Esophagus muscularis mucosa (tissue), 4 donors: ENCODE measurements at regions not wholly inside any gene's neighbourhood (a gene's known extent, or its start where the extent isn't known, plus 50 kb on each side); places are given as distances from the start of the nearest gene placed in this dataset.

ENCODE experiments used
- DNase-seq: peaks from one replicate; pipeline ENCODE4 v3.0.0-alpha.2; 2017; ENCODE audit errors: extremely low spot score
- H3K27ac ChIP-seq, 4 donors: fragments of 200-600 bp; sonication (generic); replicated peaks in 1 of 4; 1 replicate in 3 of 4; 2 replicates in 1 of 4; pipeline ENCODE4 v1.5.1; 2016 to 2019; ENCODE audit warnings: mild to moderate bottlenecking in 1 of 4
- H3K27me3 ChIP-seq, 4 donors: fragments of 200-600 bp; sonication (generic); one replicate each; pipeline versions ENCODE4 v1.5.1 to v1.6.0; 2016 to 2019
- H3K36me3 ChIP-seq, 4 donors: fragments of 200-600 bp; sonication (generic); one replicate each; pipeline ENCODE4 v1.5.1; 2016 to 2019
- H3K4me1 ChIP-seq, 4 donors: fragments of 200-600 bp; sonication (generic); one replicate each; pipeline ENCODE4 v1.5.1; 2016 to 2019
- H3K4me3 ChIP-seq, 4 donors: fragments of 200-600 bp; sonication (generic); 1 replicate in 2 of 4; 2 replicates in 2 of 4; pipeline ENCODE4 v1.5.1; 2016 to 2019; ENCODE audit warnings: mild to moderate bottlenecking in 4 of 4, moderate library complexity in 1 of 4
- H3K9me3 ChIP-seq, 4 donors: fragments of 200-600 bp; sonication (generic); 1 replicate in 3 of 4; 2 replicates in 1 of 4; pipeline ENCODE4 v1.5.1; 2016 to 2019
- EP300 ChIP-seq: sonication (generic); formaldehyde crosslinking; IDR thresholded peaks from one replicate; pipeline ENCODE4 v1.6.1; 2017; ENCODE audit warnings: antibody characterized with exemption
- POLR2A ChIP-seq: fragments of 450-650 bp; IDR thresholded peaks from one replicate; pipeline ENCODE4 v1.6.1; 2017; ENCODE audit warnings: antibody characterized with exemption, moderate library complexity, mild to moderate bottlenecking, low read depth
- POLR2AphosphoS5 ChIP-seq, 2 donors: sonication (generic); formaldehyde crosslinking; IDR thresholded peaks; one replicate each; pipeline ENCODE4 v1.6.1; 2017; ENCODE audit warnings: antibody characterized with exemption in 2 of 2
- WGBS: methylation state at CpG from one replicate; pipeline ENCODE4 v1.1.5; 2018; 5-methylcytosine and 5-hydroxymethylcytosine counted together
- intact Hi-C: fragments of 100-400 bp; cut with DNase I; formaldehyde crosslinking; loops from one replicate; pipeline ENCODE4 v1.15.1; 2023
- TF ChIP-seq, protein P1 (sequence below), 3 experiments: fragments of 200-600 bp in 2 of 3; fragments of 450-650 bp in 1 of 3; sonication (generic) in 2 of 3; IDR thresholded peaks; one replicate each; pipeline ENCODE4 v1.5.1; 2017 to 2019; ENCODE audit warnings: antibody characterized with exemption in 3 of 3, mild to moderate bottlenecking in 2 of 3, moderate library complexity in 1 of 3

DNA sequence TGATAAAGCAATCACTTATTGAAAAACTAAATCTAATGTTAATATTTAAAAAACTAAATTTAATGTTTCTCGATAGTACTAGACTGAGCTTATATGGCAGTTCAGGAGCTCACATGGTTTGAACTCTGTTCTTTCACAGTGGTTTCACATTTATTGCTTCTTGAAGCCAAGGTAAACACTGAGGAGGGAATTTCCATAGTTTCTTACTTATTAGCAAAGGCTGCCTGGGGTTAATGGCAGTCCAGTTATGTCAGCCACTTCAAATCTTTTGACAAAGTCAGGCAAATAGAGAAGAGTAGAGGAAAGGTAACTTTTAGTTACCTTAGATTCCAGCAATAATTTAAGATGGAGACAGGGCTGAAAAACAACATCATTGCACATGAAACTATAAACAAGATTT lies 831.5 kb downstream of the ROBO2 start:
- Histone ChIP-seq H3K4me3 (no peak overlapping the region), H3K27me3 (no peaks in the 10 kb centered on the region), H3K36me3 (no peaks in the 10 kb centered on the region), H3K27ac (no peak overlapping the region), H3K9me3 (peaks cover 0 to 3% (median 0%) of the 10 kb centered on the region in 4 donors), H3K4me1 (no peaks in the 10 kb centered on the region)
- WGBS: 85% methylated on average over 1 of the region's 1 CpG
- no peak for DNase-seq
- no peak for TF ChIP-seq POLR2A
- TF ChIP-seq EP300: no peak
- TF ChIP-seq, protein P1, sequence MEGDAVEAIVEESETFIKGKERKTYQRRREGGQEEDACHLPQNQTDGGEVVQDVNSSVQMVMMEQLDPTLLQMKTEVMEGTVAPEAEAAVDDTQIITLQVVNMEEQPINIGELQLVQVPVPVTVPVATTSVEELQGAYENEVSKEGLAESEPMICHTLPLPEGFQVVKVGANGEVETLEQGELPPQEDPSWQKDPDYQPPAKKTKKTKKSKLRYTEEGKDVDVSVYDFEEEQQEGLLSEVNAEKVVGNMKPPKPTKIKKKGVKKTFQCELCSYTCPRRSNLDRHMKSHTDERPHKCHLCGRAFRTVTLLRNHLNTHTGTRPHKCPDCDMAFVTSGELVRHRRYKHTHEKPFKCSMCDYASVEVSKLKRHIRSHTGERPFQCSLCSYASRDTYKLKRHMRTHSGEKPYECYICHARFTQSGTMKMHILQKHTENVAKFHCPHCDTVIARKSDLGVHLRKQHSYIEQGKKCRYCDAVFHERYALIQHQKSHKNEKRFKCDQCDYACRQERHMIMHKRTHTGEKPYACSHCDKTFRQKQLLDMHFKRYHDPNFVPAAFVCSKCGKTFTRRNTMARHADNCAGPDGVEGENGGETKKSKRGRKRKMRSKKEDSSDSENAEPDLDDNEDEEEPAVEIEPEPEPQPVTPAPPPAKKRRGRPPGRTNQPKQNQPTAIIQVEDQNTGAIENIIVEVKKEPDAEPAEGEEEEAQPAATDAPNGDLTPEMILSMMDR (IDR thresholded peaks at IDR 0.05): no peak
- intact Hi-C loops: no loop called here

DNA sequence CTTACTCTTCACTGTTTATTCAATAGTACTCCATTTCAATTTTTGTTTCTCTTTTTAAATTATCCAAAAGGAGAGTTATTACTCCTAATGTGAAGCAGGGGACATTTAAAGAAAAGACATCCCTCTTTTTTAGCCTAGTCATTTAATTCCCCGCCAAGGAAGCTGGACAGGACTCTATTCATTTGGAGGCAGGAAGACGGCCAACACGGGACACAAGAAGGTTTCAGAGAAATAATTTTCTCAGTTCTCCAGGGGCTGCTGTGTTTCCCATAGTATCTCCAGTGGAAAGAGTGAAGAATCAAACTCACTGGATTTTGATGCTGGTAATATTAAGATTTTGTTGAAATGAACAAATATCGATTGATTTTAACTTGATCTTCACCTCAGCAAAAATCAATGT lies 833.7 kb downstream of the ROBO2 start:
- WGBS: 78% methylated on average over 4 of the region's 4 CpGs
- Histone ChIP-seq H3K27me3 (no peaks in the 10 kb centered on the region), H3K4me3 (no peak overlapping the region), H3K4me1 (no peaks in the 10 kb centered on the region), H3K9me3 (peaks cover 0 to 3% (median 0%) of the 10 kb centered on the region in 4 donors), H3K36me3 (no peaks in the 10 kb centered on the region), H3K27ac (no peak overlapping the region)
- intact Hi-C loops: no loop called here
- TF ChIP-seq POLR2A (no peak), EP300 (no peak), POLR2AphosphoS5 (IDR thresholded peaks at IDR 0.05) (no peak)
- TF ChIP-seq, protein P1 (IDR thresholded peaks at IDR 0.05): no peak
- no peak for DNase-seq

GRCh38 chr3:77885381-77885780 lies 845.5 kb downstream of the ROBO2 start:
- no peak overlapping the region for H3K27ac ChIP-seq
- no peak overlapping the region for H3K4me3 ChIP-seq
- no peaks in the 10 kb centered on the region for H3K27me3 ChIP-seq
- TF ChIP-seq, protein P1 (IDR thresholded peaks at IDR 0.05): no peak
- no peak for TF ChIP-seq POLR2A
- TF ChIP-seq EP300: no peak
- TF ChIP-seq POLR2AphosphoS5 (IDR thresholded peaks at IDR 0.05): no peak
- no peaks in the 10 kb centered on the region for H3K4me1 ChIP-seq
- H3K9me3 ChIP-seq: no peaks in the 10 kb centered on the region
- no peaks in the 10 kb centered on the region for H3K36me3 ChIP-seq
- no peak for DNase-seq
- intact Hi-C loops: no loop called here
- 93% methylated on average over 3 of the region's 3 CpGs for WGBS

DNA sequence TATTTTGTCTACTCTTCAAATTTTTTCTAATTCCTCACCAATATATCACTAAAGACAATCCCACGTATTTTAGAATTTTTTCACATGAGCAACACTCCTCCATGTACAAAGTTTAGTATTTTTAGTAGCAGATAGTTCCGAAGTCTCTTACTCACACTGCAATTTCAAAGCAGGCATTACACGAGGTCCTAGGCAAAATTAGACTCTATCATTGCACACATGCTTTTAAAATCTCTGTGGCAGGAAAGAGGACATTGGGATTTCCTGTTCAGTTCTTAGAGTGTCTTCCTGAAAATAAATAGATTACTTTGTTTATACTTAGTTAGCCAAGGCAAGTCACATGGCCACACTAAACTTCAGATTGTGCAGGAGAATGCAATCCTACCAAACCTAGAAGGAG lies 847.7 kb downstream of the ROBO2 start:
- intact Hi-C loops: no loop called here
- TF ChIP-seq EP300: no peak
- TF ChIP-seq POLR2A: no peak
- TF ChIP-seq, protein P1 (IDR thresholded peaks at IDR 0.05): no peak
- no peak for TF ChIP-seq POLR2AphosphoS5 (IDR thresholded peaks at IDR 0.05)
- no peaks in the 10 kb centered on the region for H3K4me1 ChIP-seq
- H3K27ac ChIP-seq: no peak overlapping the region
- H3K27me3 ChIP-seq: no peaks in the 10 kb centered on the region
- H3K36me3 ChIP-seq: no peaks in the 10 kb centered on the region
- no peak overlapping the region for H3K4me3 ChIP-seq
- WGBS: 55% methylated on average over 3 of the region's 3 CpGs
- no peaks in the 10 kb centered on the region for H3K9me3 ChIP-seq
- no peak for DNase-seq

DNA sequence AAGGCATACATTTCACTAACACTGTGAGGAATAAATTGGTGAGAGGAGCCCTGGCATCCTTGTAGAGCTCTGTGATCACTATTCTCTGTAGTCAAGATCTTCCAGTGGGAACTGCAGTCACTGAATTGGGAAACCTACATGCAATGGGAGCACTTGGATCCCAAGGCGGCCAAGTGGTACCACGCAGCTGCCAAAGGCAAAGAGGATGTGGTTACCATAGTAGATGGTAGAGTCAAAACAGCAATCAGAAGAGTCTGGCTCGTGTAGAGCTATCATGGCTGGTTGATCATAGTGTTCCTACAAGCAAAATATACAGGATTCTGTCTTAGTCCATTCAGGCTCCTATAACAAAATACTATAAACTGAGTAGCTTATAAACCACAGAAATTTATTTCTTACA lies 849.7 kb downstream of the ROBO2 start:
- Histone ChIP-seq H3K36me3 (no peaks in the 10 kb centered on the region), H3K9me3 (no peaks in the 10 kb centered on the region), H3K4me1 (no peaks in the 10 kb centered on the region), H3K4me3 (no peak overlapping the region), H3K27me3 (no peaks in the 10 kb centered on the region), H3K27ac (no peak overlapping the region)
- WGBS: 93% methylated on average over 3 of the region's 3 CpGs
- DNase-seq: no peak
- intact Hi-C loops: no loop called here
- TF ChIP-seq POLR2AphosphoS5 (IDR thresholded peaks at IDR 0.05) (no peak), EP300 (no peak), POLR2A (no peak)
- TF ChIP-seq, protein P1 (IDR thresholded peaks at IDR 0.05): no peak
